ENCODE measurements at regions not wholly inside any gene's neighbourhood (a gene's known extent, or its start where the extent isn't known, plus 50 kb on each side); places are given as distances from the start of the nearest gene placed in this dataset.

DNA sequence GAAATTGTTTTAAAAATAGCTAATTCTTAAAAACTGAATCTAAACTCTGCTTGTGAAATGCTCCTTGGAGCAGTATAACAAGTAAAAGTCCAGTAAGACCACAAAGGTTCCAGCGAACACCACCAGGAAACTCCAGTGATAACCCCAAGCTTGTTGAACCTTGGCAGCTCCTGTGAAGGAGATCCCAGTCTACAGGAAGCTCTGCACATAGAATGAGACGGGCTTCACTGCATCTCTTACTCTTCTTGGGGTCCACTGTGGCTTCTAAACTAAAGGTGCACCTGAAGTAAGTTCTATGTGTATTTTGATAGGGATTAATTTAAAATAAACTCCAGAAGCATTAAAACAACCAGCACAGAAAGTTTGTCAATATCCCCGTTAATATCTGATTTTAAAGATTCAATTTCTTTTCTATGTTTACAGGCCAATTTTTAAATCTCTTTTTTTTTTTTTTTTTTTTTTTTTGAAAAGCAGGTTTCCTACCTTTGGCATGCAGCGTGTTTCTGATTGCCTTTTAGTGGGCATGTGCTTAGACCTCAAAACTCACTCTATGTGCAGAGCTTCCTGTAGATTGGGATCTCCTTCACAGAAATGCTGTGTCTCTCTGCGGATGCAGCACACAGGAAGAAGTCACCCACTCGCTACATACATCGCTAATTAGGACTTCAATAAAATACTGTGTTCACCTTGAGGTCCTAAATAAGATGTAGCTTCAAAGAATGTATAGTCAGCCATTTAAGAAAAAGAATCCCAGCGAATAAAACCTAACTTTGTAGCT lies 508.5 kb downstream of the KLF12 start:
- peak in 1 of 2 donors; percentile 1 for DNase-seq (ENCODE audit: low read depth in 2 of 2)

DNA sequence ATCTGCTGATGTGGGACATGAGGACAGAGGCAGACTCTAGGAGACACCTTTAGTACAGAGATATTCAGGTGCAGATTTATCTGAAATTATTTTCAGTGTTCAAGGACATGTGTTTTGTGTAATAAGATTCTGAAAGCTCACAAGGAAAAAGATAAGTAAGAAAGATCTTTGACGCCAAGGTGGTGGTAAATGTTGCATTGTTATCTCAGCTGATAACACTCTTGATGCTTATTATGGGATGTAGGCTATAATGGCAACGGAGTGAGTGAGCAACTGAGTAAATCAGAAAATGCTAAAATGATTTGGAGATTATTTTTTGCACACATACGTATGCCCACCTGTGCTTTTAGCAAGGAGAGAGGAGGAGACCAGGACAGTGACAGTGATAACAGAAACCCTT lies 510.9 kb downstream of the KLF12 start:
- DNase-seq (ENCODE audit: low read depth in 2 of 2): no peak

DNA sequence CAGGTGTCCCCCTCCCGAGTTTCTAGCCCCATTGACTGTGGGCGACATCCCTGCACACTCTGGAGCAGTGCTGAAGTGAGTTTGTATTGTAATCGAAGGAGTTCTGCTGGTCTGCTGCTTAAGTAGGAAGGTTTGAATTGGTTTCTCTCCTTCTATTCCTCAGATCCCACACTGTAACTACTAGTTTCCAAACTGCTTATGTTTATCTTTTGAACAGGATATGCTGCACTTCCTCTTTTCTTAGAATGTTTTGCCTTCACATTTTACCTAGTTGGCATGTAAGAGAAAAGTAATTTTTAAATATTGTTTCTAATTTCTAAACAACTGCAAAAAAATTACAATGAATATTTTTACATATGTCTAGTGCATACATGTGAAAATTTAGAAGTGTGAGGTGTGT lies 511.8 kb downstream of the KLF12 start:
- DNase-seq (ENCODE audit: low read depth in 2 of 2): no peak

DNA sequence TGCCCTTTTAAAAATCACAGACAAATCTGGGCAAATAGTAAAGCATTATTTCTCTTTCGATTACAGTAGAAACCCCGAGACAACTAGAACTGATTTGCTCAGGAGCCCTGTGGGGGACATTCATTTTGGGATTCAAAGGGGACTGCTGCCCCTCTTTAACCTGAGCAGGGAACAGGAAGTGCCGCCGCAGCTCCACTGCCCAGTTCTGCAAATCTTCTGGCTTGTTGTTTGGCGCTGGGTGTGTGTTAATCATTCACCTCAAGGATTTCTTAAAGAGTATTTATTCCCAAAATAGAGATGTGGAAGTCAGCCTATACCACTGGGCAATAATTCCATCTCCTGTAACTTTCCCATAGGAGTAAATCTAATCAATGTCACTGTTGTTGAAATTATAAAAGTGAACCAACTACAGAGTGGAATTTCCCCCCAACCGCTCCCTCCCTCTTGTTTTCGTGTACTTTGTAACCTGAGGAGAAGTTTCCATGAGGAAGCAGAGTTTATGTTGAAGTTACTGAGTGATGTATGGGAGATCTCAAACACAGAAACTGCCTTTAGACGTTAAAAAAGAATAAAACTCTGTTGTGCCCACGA lies 515.8 kb downstream of the KLF12 start:
- DNase-seq (ENCODE audit: low read depth in 2 of 2): no peak

- no peak for DNase-seq (ENCODE audit: low read depth in 2 of 2)
Measured at GRCh38 chr13:73616861-73617260, 517.3 kb downstream of the KLF12 start.

DNA sequence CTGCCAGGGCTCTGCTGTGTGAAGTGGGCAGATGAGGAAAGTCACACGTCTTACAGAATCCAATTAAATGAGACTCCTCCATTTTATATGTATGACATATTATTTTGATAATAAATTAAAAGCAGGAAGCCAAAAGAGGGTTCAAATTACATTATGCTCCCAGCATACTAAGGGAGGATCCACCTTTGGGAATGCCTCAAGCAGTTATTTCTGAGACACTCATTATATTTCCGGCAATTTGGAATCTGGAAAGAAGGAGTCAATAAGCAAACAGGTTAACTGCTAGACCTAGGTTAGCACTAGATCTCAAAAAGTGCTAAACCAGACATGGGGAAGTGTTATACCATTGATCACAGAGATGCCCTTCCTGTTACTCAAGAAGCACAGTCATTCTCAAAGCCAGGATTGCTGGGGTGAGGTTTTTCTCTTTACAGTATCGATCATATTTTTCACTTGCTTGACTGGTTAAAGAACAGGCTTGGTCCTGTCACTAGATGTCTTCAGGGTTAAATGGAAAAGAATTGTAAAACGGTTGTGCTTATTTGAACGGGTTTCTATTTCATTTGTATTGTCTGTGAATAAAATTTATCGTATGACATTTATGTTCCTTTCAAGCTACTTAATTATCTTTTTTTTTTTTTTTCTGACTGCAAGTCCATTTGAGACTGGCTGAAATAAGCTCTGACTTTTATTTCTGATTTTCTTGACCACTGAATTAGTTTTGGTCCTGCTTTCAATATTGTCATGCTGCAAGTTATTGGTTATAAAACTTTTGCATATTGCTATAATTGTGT lies 523.2 kb downstream of the KLF12 start:
- no peak for DNase-seq (ENCODE audit: low read depth in 2 of 2)

DNA sequence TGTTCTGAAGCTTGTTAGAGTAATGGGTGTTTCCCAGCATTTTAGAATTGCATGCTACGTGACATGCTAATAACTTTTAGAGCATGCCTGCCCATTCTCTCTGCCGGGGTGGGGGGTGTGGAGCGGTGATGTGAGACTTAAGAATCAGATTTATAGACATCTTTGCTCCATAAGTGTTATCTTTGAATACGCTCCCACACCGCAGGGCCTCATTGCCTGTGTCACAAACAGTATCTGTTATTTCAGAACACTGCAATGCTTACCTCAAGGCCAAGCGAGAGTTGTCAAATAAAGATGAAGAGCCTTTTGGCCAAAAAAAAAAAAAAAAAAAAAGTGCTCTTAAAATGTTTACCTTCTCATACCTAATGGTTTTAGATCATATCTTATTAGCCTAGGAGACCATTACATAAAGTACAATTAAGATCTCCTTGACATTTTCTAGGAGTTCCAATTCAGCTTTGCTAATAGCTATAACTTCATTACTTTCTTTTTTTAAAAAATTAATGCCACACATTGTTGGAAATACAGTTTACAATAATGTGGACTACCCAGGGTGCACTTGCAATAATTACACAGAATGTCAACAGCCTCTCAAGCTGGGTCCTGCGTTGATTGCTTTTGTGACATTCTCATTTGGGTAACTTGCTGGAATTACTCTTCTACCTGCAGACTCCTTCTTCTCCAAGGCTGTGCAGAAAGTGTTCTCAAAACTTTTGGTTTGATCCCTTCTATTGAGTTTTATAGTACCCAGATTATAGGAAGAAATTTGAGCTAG lies 525.3 kb downstream of the KLF12 start:
- no peak for DNase-seq (ENCODE audit: low read depth in 2 of 2)

- DNase-seq (ENCODE audit: low read depth in 2 of 2): no peak
Measured at GRCh38 chr13:73608157-73608516, 526.1 kb downstream of the KLF12 start.

DNA sequence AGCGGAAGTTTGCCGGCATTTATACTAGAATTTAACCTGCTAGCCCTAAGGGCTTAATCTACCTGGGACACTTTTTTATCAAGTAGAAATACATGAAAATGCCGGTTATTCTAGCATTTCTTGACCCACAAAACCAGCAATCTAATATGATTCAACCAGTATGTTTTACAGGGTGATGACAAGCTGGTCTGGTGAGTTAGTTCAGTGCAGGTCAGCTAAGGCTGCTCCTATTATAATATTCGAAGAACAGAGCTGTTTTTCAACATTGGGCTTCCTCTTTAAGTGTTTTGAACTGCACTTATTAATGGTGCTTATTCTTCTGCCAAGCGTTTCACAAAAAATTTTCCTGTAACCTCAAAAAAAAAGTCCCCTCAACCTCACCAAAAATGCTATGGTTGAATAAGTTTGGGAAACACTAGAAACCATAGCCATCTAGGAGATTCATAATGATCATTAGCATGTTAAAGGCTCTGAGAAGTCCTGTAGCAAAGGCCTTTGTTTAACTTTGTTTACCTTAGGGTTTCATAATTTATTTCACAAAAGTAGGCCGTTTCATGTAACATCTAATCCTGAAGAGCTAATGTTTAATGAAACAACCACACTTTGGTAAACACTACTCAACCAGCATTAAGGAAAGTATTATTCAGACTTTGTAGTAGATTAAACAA lies 526.6 kb downstream of the KLF12 start:
- DNase-seq (ENCODE audit: low read depth in 2 of 2): no peak

- no peak for DNase-seq (ENCODE audit: low read depth in 2 of 2)
Measured at GRCh38 chr13:73603646-73604045, 530.6 kb downstream of the KLF12 start.

- no peak for DNase-seq (ENCODE audit: low read depth in 2 of 2)
Measured at GRCh38 chr13:73602295-73602694, 531.9 kb downstream of the KLF12 start.

GRCh38 chr13:73601708-73602107 lies 532.5 kb downstream of the KLF12 start:
- DNase-seq (ENCODE audit: low read depth in 2 of 2): no peak

DNA sequence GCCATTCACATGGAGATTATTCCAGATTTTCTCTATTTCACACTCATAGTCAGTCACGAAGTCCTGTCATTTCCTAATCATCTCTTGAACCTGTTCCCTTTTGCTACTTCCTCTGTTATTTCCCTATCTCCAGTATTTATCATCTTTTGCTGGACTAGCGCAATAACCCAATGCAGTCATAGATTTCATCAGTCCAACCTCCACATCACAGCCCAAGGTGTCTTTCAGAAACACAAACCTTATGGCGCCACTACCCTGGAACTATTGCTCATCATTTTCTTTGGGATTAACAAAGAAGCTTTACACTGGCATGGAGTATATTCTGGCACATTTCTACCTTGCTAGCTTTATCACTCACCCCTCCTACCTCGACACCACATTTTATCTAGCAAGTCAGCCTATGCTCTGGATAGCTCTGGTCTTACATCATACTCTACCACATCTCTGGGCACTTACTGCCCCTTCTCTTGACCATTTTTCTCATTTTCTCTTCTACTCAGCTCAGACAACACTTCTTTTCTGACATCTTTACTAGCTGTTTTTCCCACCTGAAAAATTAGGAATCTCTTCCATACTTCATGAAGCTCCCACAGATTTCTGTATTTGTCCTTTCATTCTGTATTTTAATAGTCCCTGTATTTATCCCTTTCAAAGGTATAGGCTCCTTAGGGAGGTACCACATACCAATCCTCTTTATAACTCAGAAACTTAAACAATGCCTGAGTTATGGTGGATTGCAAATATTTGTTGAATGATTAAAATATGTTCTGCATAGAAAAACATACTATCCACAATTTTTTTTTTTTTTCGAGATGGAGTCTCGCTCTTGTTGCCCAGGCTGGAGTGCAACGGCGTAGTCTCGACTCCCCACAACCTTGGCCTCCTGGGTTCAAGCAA lies 534.7 kb downstream of the KLF12 start:
- no peak for DNase-seq (ENCODE audit: low read depth in 2 of 2)

DNA sequence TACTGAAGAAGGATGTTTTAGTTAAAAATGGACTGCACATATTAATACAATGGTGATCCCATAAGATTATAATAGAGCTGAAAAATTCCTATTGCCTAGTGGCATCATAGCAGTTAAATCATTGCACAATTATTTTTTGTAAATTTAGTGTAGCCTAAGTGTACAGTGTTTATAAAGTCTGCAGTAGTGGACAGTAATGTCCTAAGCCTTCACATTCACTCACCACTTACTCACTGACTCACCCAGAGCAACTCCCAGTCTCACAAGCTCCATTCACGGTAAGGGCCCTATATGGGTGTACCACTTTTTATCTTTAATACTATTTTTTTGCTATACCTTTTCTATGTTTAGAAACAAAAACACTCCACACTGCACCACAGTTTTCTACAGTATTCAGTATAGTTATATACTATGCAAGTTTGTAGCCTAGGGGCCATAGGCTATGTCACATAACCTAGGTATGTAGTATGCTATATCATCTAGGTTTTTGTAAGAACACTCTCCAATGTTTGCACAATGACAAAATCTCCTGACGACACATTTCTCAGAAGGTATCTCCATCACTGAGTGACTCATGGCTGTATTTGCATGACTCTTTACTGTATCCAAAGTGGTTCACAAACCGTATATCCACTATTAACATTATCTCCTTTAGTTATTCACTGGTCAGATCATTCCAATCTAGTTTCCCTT lies 536.0 kb downstream of the KLF12 start:
- no peak for DNase-seq (ENCODE audit: low read depth in 2 of 2)

DNA sequence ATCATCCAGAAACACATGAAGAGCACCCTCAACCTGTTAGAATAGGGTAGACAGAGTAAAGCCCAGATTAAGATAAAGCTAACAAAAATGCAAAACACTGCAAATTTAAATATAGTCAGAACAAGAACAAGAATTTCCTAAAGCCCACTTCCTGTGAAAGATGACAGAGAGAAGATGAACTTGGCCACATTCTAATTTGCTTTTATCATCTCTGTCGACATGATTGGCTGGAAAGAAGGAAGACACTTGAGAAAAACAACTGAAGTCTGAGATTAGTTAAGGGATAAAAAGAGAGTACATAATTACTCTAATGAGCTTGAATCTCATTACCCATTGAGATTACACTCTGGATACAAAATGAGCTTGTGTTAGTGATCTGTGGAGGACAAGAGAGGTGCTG lies 537.6 kb downstream of the KLF5 start:
- DNase-seq (ENCODE audit: low read depth in 2 of 2): no peak

- DNase-seq (ENCODE audit: low read depth in 2 of 2): no peak
Measured at GRCh38 chr13:73593199-73593765, 534.5 kb downstream of the KLF5 start.

DNA sequence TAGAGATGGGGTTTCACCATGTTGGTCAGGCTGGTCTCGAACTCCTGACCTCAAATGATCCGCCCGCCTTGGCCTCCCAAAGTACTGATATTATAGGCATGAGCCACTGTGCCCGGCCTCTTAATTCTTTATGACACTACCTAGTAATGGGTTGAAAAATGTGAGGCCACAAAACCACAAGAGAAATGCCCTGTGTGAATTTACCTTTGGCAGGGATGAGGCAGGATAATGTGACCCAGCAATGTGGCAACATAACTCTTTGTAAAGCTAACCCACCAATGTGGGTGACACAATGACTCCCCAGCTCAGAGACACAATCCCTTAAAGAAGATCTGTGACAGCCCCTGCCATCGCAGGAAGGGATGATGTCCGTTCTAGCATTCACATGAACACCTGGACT lies 533.1 kb downstream of the KLF5 start:
- no peak for DNase-seq (ENCODE audit: low read depth in 2 of 2)

DNA sequence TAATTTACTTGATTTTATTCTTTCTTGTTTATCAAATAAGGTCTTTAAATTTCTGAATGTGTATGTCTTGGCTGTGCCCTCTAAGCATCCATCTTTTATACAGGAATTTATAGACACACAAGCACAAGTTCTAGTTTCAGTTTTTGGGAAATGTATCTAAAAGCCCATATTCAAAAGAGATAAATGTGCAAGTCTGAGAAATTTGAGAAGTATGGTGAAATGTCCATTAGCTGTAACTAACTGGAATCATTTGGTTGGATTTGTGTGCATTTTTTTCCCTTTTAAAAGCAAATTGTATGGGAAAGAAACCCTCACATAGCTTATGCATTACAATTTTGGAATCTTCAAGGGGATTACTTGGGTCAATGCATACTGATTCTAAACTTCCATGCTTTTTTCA lies 532.0 kb downstream of the KLF5 start:
- DNase-seq (ENCODE audit: low read depth in 2 of 2): no peak

GRCh38 chr13:73585236-73585635 lies 526.4 kb downstream of the KLF5 start:
- DNase-seq (ENCODE audit: low read depth in 2 of 2): no peak

- no peak for DNase-seq (ENCODE audit: low read depth in 2 of 2)
Measured at GRCh38 chr13:73583331-73583730, 524.5 kb downstream of the KLF5 start.

Measured in activated CD8-positive, alpha-beta memory T cell treated with anti-CD3 and anti-CD28 coated beads for 4 hours (primary cell).